GM21381 (cell line): ENCODE measurements at regions not wholly inside any gene's neighbourhood (a gene's known extent, or its start where the extent isn't known, plus 50 kb on each side); places are given as distances from the start of the nearest gene placed in this dataset.
"Not testable (repeated sequence)": the region's sequence is repeated elsewhere in the genome, so short reads cannot be mapped to it uniquely, and the experiment has no call there.

ENCODE experiments used
- ATAC-seq: cut with Tn5 transposase; IDR thresholded peaks from one replicate; pipeline ENCODE4 v1.9.1; 2021; ENCODE audit warnings: mild to moderate bottlenecking, moderate library complexity; ENCODE audit not compliant: unreplicated experiment

GRCh38 chr1:103353391-103353790, 172.1 kb upstream of the RNPC3 start:
- no peak for ATAC-seq

- no peak for ATAC-seq
These were observed 177.4 kb upstream of the RNPC3 start for GRCh38 chr1:103348136-103348535.

- no peak for ATAC-seq
These were observed 180.6 kb upstream of the RNPC3 start for GRCh38 chr1:103344930-103345329.

- no peak for ATAC-seq
These were observed 184.1 kb upstream of the RNPC3 start for GRCh38 chr1:103341377-103341880.

- no peak for ATAC-seq
These were observed 187.7 kb upstream of the RNPC3 start for GRCh38 chr1:103337779-103338178.

- ATAC-seq: no peak
These were observed 189.1 kb upstream of the RNPC3 start for GRCh38 chr1:103336408-103336807.

- peak; percentile 86 for ATAC-seq
These were observed 192.4 kb upstream of the RNPC3 start for GRCh38 chr1:103333141-103333540.

- no peak for ATAC-seq
These were observed 198.3 kb upstream of the RNPC3 start for GRCh38 chr1:103327054-103327719.

GRCh38 chr1:103326595-103326994, 198.9 kb upstream of the RNPC3 start:
- ATAC-seq: no peak

GRCh38 chr1:103309786-103310185, 201.5 kb upstream of the COL11A1 start:
- no peak for ATAC-seq

GRCh38 chr1:103307751-103308150, 199.4 kb upstream of the COL11A1 start:
- no peak for ATAC-seq

GRCh38 chr1:103283841-103284669, 175.7 kb upstream of the COL11A1 start:
- ATAC-seq: no peak

GRCh38 chr1:103283371-103283770, 175.0 kb upstream of the COL11A1 start:
- no peak for ATAC-seq

GRCh38 chr1:103275725-103276124, 167.4 kb upstream of the COL11A1 start:
- no peak for ATAC-seq

GRCh38 chr1:103274886-103275285, 166.6 kb upstream of the COL11A1 start:
- no peak for ATAC-seq

- ATAC-seq: no peak
These were observed 164.8 kb upstream of the COL11A1 start for GRCh38 chr1:103273106-103273505.

- not testable (repeated sequence) for ATAC-seq
These were observed 163.1 kb upstream of the COL11A1 start for GRCh38 chr1:103271471-103271870.

GRCh38 chr1:103267893-103268292, 159.6 kb upstream of the COL11A1 start:
- no peak for ATAC-seq

- no peak for ATAC-seq
These were observed 158.9 kb upstream of the COL11A1 start for GRCh38 chr1:103267266-103267665.

GRCh38 chr1:103266036-103266435, 157.7 kb upstream of the COL11A1 start:
- no peak for ATAC-seq

- ATAC-seq: no peak
These were observed 157.2 kb upstream of the COL11A1 start for GRCh38 chr1:103265551-103265950.

GRCh38 chr1:103259982-103260381, 151.7 kb upstream of the COL11A1 start:
- ATAC-seq: no peak
